HuH-7.5 (cell line): ENCODE measurements at regions not wholly inside any gene's neighbourhood (a gene's known extent, or its start where the extent isn't known, plus 50 kb on each side); places are given as distances from the start of the nearest gene placed in this dataset.
"Not testable (repeated sequence)": the region's sequence is repeated elsewhere in the genome, so short reads cannot be mapped to it uniquely, and the experiment has no call there.

Source experiments
- DNase-seq: peaks from one replicate; pipeline ENCODE4 v3.0.0; 2011; ENCODE audit warnings: low spot score

- no peak for DNase-seq
Observed at GRCh38 chr2:193156480-193156879, 961.7 kb upstream of the TMEFF2 start.

- DNase-seq, result no peak
Observed at GRCh38 chr2:193154076-193154475, 959.3 kb upstream of the TMEFF2 start.

GRCh38 chr2:193153576-193153975, 958.8 kb upstream of the TMEFF2 start:
- no peak for DNase-seq

GRCh38 chr2:193142467-193142866, 947.7 kb upstream of the TMEFF2 start:
- DNase-seq, result not testable (repeated sequence)

GRCh38 chr2:193141998-193142397, 947.3 kb upstream of the TMEFF2 start:
- no peak for DNase-seq

GRCh38 chr2:193140895-193141294, 946.2 kb upstream of the TMEFF2 start:
- not testable (repeated sequence) for DNase-seq

GRCh38 chr2:193124815-193125214, 930.1 kb upstream of the TMEFF2 start:
- DNase-seq, result no peak

GRCh38 chr2:193114827-193115226, 920.1 kb upstream of the TMEFF2 start:
- no peak for DNase-seq

GRCh38 chr2:193112986-193113385, 918.3 kb upstream of the TMEFF2 start:
- DNase-seq, result no peak

- DNase-seq, result no peak
Observed at GRCh38 chr2:193103064-193103463, 908.3 kb upstream of the TMEFF2 start.

GRCh38 chr2:193101591-193101990, 906.9 kb upstream of the TMEFF2 start:
- DNase-seq, result no peak

- DNase-seq, result no peak
Observed at GRCh38 chr2:193088026-193088425, 893.3 kb upstream of the TMEFF2 start.

- DNase-seq, result no peak
Observed at GRCh38 chr2:193076995-193077394, 882.3 kb upstream of the TMEFF2 start.

GRCh38 chr2:193074933-193075332, 880.2 kb upstream of the TMEFF2 start:
- DNase-seq, result no peak

- DNase-seq, result no peak
Observed at GRCh38 chr2:193072647-193073046, 877.9 kb upstream of the TMEFF2 start.

GRCh38 chr2:193025556-193025955, 830.8 kb upstream of the TMEFF2 start:
- DNase-seq, result not testable (repeated sequence)

- no peak for DNase-seq
Observed at GRCh38 chr2:193024791-193025190, 830.1 kb upstream of the TMEFF2 start.

GRCh38 chr2:193011870-193012269, 817.1 kb upstream of the TMEFF2 start:
- no peak for DNase-seq

- DNase-seq, result no peak
Observed at GRCh38 chr2:192993059-192993458, 798.3 kb upstream of the TMEFF2 start.

- no peak for DNase-seq
Observed at GRCh38 chr2:192983173-192983572, 788.4 kb upstream of the TMEFF2 start.

- no peak for DNase-seq
Observed at GRCh38 chr2:192978395-192978794, 783.7 kb upstream of the TMEFF2 start.

- no peak for DNase-seq
Observed at GRCh38 chr2:192971981-192972380, 777.2 kb upstream of the TMEFF2 start.

GRCh38 chr2:192969055-192969454, 774.3 kb upstream of the TMEFF2 start:
- DNase-seq, result no peak

- no peak for DNase-seq
Observed at GRCh38 chr2:192960945-192961344, 766.2 kb upstream of the TMEFF2 start.

- not testable (repeated sequence) for DNase-seq
Observed at GRCh38 chr2:192958615-192959014, 763.9 kb upstream of the TMEFF2 start.
